Activated CD8-positive, alpha-beta memory T cell treated with anti-CD3 and anti-CD28 coated beads, Interleukin-2, amount 50 U/mL, for 24 hours (primary cell): ENCODE measurements at regions not wholly inside any gene's neighbourhood (a gene's known extent, or its start where the extent isn't known, plus 50 kb on each side); places are given as distances from the start of the nearest gene placed in this dataset.

Source experiments
- DNase-seq: peaks from one replicate; pipeline ENCODE4 v3.0.0-alpha.2; 2020; ENCODE audit errors: extremely low read depth

DNA sequence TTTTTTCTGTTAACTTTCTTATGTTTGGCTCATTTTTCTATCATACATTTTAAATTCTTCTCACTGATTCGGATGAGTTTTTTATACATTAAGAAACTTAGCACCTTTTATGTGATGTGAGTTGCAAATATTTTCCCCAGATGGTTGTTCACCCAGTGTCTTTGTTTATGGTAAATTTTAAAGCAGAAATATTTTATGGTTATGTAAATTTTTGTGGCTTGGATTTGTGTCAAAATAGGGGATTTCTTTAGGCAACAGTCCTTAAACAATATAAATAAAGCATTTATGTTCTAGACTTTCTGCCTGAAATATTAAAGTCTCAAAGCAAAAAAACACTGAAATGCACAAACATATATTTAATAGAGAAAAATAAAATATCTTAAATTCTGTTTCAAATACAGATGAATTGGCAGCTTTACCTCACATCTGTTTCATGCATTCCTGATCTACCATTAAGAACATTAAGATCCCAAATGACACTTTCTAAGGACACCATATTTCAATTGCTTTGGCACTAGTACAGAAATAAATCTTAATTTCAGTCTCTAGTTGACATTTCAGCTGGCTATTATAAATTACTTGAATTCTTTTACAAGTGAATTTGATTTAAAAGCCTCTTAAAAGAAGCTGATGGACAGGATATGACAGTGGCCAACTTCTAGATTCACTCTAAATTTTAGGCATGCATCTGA, 646.6 kb downstream of the HACE1 start:
- DNase-seq = no peak

DNA sequence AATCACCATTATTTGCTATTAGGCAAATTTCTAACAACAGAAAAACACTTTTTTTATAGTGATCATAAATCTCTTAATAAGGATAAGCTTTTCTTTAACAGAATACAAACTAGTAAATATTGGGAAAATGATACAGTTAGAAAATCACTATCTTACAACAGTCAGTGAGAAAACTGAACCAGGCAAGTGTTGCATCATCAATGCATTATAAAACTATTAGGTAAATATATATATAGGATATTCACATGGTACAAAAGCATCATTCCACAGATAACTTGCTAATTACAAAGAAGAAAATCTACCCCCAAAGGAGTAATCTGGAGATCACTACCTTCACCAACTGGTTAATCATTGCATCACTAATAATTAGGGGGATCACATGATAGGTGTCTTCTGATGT, 652.1 kb downstream of the HACE1 start:
- DNase-seq = no peak

DNA sequence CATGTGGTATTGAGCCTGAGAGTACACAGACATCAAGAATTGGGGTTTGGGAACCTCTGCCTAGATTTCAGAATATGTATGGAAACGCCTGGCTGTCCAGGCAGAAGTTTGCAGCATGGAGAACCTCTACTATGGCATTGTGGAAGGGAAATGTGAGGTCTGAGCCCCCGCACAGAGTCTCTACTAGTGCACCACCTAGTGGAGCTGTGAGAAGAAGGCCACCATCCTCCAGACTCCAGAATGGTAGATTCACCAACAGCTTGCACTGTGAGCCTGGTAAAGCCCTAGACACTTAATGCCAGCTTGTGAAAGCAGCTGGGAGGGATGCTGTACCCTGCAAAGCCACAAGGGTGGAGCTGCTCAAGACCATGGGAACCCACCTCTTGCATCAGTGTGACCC, 658.2 kb downstream of the HACE1 start:
- no peak for DNase-seq

DNA sequence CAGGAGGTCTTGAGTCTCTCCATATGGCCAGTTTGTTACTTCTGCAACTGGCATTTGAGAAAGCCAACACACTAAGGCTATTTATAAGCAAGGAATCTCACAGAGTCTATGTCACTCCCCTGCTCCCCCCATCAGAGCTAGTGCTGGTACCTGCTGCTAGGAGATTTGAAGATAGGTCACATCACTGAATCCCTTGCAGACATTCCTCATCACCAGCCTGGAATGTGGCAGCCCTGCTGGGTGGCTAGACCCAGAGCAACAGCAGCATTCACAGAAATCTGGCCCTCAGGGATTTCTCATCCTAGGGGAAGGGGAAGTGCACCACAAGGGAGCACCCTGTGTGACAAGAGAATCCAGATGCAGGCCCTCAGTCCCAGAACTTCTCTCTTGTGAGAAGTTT, 672.1 kb downstream of the HACE1 start:
- DNase-seq = no peak

DNA sequence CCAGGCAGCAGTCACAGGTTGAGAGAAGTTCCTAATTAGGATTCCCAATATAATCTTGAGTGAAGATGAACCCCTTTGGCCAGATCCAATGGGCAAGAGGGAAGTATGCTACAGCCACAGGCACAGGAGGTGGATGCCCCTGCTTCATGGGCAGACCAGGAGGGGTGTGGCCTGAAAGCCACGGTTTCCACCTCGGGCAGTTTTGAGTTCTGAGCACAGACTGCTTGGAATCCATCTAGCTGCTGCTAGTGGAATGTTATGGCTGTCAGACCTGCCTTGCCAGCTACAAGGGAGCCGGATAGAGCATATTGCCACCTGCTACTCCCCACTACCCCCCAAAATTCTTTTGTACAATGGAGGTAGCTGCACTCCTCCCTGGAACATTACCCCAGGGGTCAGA, 672.9 kb downstream of the HACE1 start:
- no peak for DNase-seq

DNA sequence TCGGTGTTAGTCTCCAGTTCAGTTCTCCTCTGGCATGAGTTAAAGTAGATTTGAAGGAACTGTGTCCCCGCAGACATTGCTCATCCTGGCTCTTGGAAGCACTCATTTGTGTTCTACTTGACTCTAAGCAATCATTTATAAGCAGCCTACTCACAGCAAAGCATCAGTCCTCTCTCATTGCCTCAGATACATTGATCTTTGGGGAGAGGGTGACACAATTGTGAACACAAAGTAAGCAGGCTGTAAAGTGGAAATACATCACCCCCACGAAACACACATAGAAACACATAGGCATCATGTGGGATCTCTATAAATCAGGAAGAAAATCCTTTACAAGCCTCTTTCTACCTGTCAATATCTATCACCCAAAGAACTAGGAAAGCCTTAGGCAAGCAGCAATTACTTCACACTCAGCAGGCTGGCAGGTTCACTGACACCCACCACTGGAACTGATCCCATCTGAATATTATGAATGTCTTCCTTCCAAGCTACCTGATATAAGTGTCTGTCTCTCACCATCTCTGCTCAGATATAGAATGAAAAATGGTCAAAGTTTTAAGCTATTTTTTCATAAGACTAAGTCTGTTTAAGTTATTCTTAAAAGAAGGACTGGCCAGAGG, 675.8 kb downstream of the HACE1 start:
- DNase-seq = no peak

DNA sequence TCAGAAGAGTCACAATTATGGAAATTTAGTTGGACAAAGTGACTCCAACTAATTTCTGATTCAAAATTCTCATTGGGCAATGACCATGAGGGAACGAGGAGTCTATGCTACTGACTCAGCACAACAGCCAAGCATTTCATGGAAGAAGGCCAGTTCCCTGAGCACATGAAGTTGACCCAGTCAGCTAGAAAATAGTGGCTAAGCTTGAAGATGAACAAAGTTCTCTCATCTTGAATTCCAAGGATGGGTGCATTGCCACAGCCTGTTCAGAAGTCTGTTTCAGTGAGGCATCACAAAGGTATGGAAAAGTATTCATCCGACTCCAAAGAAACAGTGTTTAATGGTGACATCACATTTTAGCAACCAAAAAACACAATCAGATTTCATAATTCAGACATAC, 676.9 kb downstream of the HACE1 start:
- no peak for DNase-seq

DNA sequence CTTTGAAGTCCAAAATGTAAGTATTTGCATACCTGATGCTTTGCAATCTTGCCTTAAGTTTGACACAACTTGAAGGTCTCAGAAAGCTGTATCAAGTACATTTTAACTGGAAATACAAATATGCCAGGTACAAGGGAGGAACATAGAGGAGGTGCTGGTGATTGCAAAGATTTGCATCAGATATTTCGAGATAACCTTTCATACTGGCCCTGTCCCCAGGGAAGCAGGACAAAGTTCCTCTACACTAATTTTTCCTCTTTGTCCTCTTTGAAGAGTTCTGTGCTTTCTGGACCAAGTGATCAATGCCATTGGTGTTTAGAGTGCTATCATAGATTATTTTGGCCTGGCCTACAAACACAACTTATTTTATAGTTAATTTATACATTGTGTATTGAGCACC, 686.1 kb downstream of the HACE1 start:
- DNase-seq = no peak

DNA sequence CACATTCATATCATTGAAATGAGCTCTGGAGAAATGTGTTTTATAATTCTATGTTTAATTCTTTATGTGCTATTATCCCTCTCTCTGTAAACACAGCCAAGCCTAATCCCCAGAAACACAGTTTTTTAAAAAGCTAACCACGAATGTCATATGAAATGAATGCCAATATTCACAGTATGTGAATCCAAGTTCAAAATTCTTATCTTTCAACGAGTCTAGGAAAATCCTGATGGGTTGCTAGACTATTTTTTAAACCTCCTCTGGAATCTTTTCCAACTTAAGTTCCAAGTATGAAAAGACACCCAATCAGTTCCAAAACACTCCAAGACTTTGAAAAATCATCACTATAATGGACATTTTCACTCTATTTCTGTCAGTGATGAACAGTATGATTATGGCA, 689.3 kb downstream of the HACE1 start:
- DNase-seq = no peak

DNA sequence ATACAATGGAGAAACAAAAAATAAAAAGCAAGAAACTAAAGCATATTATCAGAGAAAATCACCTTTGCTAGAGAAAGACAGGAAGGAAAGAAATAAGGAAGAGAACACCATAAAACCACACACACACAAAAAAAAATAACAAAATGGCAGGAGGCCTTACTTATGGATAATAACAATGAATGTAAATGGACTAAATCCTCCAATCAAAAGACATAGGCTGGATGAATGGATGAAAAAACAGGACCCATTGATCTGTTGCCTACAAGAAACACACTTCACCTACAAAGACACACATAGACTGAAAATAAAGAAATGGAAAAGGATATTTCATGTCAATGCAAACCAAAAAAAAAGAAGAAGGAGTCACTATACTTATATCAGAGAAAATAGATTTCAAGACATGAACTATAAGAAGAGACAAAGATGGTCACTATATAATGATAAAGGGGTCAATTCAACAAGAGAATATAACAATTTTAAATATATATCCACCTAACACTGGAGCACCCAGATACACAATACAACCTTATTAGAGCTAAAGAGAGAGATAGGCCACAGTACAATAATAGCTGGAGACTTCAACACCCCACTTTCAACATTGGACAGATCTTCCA, 693.6 kb downstream of the HACE1 start:
- no peak for DNase-seq

DNA sequence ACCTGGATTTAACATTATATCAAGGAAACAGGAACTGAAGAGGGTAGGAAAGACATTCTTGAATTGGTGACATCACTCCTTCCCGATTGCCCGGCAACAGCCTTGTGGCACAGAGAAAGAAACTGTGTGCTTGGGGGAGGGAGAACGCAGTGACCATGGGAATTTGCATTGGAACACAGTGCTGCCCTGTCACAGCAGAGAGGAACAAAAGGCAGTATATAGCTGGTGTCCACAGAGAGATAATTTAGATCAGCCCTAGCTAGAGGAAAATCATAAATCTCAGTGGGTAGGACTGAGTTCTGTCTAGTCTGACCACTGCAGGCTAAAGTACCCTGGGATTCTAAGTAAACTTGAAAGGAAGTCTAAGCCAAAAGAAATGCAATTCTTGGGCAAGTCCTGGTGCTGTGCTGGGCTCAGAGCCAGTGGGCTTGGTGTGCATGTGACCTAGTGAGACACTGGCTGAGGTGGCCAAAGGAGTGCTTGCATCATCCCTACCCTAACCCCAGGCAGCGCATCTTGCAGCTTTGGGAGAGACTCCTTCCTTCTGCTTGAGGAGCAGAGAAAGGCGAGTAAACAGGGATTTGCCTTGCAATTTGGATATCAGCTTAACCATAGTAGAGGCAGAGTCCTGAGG, 697.6 kb downstream of the HACE1 start:
- DNase-seq = no peak

DNA sequence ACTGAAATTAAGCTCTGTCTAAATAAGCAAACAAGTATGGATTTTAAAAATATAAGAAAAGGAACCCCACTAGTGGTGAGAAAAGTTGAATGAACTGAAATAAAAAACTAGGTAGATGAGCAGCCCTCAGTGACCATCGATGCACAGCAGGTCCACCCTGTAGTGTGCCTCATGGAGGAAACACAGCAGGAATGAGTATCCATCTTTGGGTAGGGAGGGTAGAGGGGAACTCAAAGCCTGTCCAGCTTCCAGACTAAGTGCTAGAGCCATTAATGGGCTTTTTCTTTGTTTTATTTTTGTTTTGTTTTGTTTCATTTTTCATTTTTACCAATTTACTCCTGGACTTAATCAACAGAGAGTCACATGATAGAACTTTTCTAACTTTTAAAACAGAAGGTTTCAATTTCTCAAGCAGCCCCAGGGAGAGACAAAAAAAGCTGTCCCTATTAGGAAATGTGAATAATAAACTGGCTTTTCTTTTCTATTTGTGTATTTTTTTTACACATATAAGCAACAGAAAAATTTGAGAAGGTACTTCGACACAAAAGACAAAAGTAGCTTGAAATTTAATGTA, 700.6 kb downstream of the HACE1 start:
- no peak for DNase-seq

DNA sequence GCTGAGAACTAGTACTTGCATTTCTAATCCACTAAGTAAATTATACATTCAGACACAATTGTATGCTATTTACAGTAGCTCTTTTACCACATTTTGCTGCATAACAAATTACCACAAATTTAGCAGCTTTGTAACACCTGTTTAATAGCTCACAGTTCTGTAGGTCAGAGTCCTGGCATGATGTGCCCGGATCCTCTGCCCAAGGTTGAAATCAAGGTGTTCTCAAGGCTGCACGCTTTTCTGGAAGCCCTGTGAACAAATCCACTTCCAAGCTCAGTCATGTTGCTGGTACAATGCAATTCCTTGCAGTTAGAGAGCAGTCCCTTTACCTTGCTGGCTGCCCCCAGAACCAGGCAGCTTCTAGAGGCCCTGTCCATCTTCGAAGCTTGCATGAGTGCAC, 716.0 kb downstream of the HACE1 start:
- DNase-seq = no peak

DNA sequence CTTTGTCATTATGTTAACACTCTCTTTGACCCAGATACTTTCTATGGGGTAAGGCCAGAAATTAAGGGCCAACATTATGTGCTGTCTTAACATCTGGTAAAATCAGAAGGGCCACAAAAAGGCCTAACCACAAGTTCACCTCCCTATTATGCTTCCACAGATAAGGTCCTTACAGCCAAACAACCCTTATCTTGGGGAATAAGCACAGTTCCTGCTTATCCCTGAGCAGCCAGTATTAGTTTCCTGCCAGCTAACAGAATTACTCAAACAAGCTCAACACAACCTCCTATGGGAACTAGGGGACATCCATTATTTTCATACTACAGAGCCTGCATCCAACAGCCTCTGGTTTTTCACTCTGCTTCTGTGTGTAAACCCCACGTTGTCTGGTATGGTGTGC, 724.8 kb downstream of the HACE1 start:
- no peak for DNase-seq

DNA sequence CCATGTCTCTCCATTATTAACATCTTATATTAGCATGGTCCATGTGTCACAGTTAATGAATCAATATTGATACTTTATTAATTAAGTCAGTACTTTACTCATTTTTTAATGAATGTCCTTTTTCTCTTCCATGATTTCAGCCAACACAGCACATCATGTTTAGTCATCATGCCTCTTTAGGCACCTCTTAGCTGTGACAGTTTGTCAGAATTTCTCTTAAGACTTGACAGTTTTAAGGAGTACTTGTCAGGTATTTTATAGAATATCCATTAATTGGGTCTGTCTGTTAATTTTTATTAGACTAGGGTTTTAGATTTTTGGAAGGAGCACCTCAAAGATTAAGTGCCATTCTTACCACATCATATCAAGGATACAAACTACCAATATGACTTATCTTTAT, 729.4 kb downstream of the HACE1 start:
- DNase-seq = no peak

DNA sequence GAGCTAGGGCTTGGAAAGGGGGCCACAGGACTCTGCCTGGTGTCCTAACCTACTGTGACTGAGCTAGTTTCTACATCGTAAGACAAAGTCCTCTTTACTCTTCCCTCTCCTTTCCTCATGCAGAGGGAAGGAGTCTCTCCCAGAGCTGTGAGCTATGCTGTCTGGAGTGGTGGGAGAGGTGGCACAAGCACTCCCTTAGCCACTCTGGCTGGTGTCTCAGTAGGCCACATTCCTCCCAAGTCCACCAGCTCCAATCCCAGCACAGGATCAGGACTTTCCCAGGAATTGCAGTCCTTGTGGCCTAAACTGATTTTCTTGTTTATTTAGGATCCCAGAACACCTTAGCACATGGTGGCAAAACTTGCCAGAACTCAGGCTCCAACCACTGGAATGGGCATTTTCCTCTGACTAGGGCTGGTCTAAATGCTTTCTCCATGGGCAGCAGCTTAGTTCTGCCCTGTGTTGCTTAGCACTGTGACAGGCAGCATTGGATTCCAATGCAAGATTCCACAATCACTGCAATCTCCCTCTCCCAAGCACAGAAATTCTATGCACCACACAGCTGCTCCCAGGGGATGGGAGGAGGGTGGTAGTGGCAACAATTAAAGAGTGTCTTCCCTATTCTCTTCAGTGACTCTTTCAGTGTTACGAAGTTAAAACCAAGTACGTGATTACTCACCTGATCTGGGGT, 733.3 kb downstream of the HACE1 start:
- no peak for DNase-seq

DNA sequence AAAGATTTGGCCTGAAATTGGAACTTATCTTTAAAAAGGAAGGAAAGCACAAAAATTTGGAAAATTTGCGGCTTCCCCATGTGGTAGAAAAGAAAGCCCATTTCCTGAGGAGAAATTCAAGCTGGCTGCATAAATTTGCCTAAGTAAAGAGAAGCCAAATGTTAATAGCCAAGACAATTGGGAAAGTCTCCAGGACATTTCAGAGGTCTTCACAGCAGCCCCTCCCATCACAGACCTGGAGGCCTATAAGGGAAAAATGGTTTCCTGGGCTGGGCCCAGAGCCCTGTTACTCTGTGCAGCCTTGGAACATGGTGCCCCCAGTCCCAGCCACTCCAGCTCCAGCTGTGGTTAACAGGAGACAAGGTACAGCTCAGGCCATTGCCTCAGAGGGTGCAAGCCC, 736.5 kb downstream of the HACE1 start:
- no peak for DNase-seq

DNA sequence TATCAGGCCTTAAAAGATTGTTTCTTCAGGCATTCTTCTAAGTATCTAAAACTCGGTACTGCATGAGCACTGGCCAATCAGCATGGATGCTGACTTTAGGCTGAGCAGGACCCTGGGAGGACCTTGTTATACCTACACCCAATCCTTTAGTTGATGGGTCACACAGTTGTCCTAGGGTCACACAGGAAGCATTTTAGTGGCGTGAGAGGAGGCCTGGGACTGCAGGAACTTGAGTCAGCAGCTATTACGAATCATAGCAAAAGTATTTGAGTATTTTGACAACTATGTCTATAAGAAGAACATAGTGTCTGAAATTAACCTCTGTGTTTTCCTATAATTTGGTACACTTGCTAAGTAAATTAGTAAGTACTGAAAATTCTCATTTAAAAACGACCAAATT, 741.4 kb downstream of the HACE1 start:
- DNase-seq = no peak

DNA sequence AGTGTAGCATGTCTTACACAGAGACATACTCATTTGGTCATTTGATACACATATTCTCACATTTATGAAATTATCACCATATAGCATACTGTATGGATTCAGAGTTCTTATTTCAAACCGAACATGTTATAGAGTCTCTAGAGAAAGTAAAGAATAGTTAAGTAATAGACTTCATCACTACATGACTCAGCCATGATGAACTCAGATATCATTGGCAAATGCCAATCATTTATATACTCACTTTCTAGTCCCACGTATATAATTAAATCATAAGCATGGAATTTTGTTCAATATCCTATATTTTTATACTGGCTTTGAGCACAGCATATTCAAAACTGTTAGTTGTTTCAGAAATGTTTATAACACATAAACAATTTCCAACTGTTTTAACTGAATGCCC, 749.9 kb downstream of the HACE1 start:
- no peak for DNase-seq

DNA sequence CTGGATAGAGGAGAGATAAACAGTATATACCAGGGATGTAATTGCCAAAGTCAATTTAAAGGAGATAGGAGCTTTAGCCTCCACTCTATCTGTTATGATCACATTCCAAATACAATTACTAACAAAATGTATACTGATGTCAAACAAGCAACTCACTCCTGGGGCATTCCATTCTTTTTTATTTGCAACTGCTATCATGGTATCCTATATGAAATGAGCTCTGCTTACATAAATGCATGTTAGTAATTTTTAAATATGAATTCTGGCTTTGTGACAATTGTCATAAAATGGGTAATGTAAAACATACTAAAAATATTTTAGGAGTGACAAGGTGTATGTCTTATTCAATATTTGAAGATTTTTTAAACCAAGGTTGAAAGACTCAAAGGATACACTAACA, 751.1 kb downstream of the HACE1 start:
- DNase-seq = no peak

DNA sequence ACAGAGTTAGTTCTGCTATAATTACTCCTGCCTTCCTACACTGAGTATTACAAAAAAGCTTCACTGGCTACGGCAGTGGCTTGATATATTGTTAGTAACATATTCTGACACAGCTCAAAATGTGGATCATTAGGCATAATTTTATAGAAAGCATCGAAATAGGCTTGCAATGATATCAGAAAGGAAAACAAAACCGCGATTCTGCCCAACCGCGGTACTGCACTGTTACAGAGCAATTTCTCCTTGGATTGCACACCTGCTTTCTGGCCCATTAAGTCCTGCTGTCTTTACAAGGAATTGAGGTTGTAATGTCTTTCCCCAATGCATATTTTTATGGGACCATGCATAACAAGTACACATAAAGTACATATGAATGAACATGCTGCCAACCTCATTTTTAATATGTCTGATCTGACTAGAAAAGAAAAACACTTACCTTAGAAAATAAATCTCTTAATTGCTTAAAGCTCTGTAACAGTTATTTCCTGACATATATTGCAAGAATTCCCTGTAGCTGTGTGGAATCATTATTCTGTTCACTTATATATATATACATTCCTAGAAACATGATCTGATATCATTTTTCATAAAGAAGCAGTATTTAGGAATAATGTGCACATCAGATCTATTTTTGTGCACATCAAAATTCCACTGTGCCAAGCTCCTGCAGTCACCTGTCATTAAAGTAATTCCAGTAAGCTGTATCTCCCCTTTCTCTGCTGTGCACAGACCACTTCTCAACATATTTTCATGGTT, 763.9 kb downstream of the HACE1 start:
- DNase-seq = no peak
